Neural crest cell (in vitro differentiated cells): ENCODE measurements at regions not wholly inside any gene's neighbourhood (a gene's known extent, or its start where the extent isn't known, plus 50 kb on each side); places are given as distances from the start of the nearest gene placed in this dataset.

Experiments
- DNase-seq: peaks from one replicate; pipeline ENCODE4 v3.0.0; 2021; ENCODE audit warnings: low read depth, mixed read lengths, low spot score
- H3K27ac Mint-ChIP-seq: one replicate; pipeline ENCODE4 v1.8.0; 2021; ENCODE audit warnings: mild to moderate bottlenecking, mixed read lengths; ENCODE audit not compliant: unreplicated experiment
- H3K27me3 Mint-ChIP-seq: 2 replicates; pipeline ENCODE4 v1.8.0; 2021; ENCODE audit warnings: low read depth, mild to moderate bottlenecking, mixed read lengths
- H3K36me3 Mint-ChIP-seq: 2 replicates; pipeline ENCODE4 v1.8.0; 2021; ENCODE audit warnings: low read depth, mild to moderate bottlenecking, mixed read lengths
- H3K4me1 Mint-ChIP-seq: 2 replicates; pipeline ENCODE4 v1.8.0; 2021; ENCODE audit warnings: mixed read lengths
- H3K4me3 Mint-ChIP-seq: one replicate; pipeline ENCODE4 v1.8.0; 2021; ENCODE audit warnings: mild to moderate bottlenecking, mixed read lengths
- H3K9me3 Mint-ChIP-seq: 2 replicates; pipeline ENCODE4 v1.8.0; 2021; ENCODE audit warnings: mixed read lengths
- TF ChIP-seq, protein P1 (sequence below): fragments of 200-600 bp; sonication (generic); conservative IDR thresholded peaks from 2 replicates; pipeline ENCODE4 v1.5.0; 2021; ENCODE audit warnings: antibody characterized with exemption, mild to moderate bottlenecking

DNA sequence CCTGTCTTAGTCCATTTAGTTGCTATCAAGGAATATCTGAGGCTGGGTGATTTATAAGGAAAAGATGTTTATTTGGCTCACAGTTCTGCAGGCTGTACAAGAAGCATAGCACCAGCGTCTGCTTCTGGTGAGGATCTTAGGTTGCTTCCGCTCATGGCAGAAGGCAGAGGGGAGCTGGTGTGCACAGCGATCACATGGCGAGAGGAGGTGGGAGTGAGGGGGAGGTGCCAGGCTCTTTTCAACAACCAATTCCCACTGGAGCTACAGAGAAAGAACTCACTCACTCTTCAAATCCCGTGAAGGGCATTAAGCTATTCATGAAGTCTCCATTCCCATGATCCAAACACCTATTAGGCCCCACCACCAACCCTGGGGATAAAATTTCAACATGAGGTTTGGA, 371.6 kb downstream of the SH2D4B start:
- H3K36me3 Mint-ChIP-seq: no peaks in the 10 kb centered on the region
- no peak for DNase-seq
- peaks cover 9% of the 10 kb centered on the region for H3K4me1 Mint-ChIP-seq
- peak overlapping the region; percentile 81 for H3K27ac Mint-ChIP-seq
- no peaks in the 10 kb centered on the region for H3K9me3 Mint-ChIP-seq
- no peak overlapping the region for H3K4me3 Mint-ChIP-seq
- peaks cover 2% of the 10 kb centered on the region for H3K27me3 Mint-ChIP-seq
- TF ChIP-seq, protein P1, sequence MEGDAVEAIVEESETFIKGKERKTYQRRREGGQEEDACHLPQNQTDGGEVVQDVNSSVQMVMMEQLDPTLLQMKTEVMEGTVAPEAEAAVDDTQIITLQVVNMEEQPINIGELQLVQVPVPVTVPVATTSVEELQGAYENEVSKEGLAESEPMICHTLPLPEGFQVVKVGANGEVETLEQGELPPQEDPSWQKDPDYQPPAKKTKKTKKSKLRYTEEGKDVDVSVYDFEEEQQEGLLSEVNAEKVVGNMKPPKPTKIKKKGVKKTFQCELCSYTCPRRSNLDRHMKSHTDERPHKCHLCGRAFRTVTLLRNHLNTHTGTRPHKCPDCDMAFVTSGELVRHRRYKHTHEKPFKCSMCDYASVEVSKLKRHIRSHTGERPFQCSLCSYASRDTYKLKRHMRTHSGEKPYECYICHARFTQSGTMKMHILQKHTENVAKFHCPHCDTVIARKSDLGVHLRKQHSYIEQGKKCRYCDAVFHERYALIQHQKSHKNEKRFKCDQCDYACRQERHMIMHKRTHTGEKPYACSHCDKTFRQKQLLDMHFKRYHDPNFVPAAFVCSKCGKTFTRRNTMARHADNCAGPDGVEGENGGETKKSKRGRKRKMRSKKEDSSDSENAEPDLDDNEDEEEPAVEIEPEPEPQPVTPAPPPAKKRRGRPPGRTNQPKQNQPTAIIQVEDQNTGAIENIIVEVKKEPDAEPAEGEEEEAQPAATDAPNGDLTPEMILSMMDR: no peak

DNA sequence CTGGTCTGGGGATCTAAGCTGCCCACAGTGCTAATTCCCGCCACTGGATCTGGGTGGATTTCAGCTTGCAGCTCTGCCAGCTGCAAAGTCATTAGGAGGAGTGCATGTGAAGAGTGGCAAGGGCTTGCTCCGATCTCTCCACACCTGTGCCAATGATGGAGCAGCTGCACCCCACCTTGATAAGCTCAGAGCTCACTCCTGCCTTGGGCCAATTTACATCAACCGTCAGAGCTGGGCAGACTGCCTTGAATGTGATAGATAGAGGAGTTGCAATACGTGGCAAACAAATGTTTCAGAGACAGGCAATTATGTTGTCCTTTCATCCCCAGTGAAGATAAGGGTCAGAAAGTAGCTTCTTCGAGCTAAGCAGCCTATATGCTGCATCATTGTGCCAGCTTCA, 379.9 kb downstream of the SH2D4B start:
- no peak overlapping the region for H3K4me3 Mint-ChIP-seq
- peaks cover 3% of the 10 kb centered on the region for H3K27me3 Mint-ChIP-seq
- DNase-seq: no peak
- TF ChIP-seq, protein P1: no peak
- H3K9me3 Mint-ChIP-seq: no peaks in the 10 kb centered on the region
- no peak overlapping the region for H3K27ac Mint-ChIP-seq
- H3K4me1 Mint-ChIP-seq: peaks cover 4% of the 10 kb centered on the region
- H3K36me3 Mint-ChIP-seq: no peaks in the 10 kb centered on the region

DNA sequence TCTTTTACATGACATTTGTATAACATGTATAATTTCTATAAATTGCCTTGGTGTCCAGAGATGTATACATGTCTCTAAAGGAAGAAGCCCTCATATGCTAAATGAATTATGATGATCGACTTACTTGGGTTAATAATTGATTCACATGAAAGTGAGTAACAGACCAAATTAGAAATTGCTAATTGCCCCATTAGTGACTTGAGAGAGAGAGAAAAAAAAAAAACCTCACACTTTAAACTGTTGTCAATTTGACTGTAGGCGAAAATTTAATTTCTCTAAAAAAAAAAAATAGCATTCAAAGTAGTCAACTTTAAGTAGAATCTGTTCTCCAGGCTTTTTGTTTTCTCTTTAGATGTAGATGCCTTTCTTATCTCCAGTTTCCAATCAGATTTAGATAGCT, 383.3 kb downstream of the SH2D4B start:
- H3K9me3 Mint-ChIP-seq: no peaks in the 10 kb centered on the region
- no peaks in the 10 kb centered on the region for H3K36me3 Mint-ChIP-seq
- peaks cover 3% of the 10 kb centered on the region for H3K27me3 Mint-ChIP-seq
- H3K27ac Mint-ChIP-seq: no peak overlapping the region
- TF ChIP-seq, protein P1: no peak
- DNase-seq: no peak
- H3K4me3 Mint-ChIP-seq: no peak overlapping the region
- peaks cover 4% of the 10 kb centered on the region for H3K4me1 Mint-ChIP-seq

DNA sequence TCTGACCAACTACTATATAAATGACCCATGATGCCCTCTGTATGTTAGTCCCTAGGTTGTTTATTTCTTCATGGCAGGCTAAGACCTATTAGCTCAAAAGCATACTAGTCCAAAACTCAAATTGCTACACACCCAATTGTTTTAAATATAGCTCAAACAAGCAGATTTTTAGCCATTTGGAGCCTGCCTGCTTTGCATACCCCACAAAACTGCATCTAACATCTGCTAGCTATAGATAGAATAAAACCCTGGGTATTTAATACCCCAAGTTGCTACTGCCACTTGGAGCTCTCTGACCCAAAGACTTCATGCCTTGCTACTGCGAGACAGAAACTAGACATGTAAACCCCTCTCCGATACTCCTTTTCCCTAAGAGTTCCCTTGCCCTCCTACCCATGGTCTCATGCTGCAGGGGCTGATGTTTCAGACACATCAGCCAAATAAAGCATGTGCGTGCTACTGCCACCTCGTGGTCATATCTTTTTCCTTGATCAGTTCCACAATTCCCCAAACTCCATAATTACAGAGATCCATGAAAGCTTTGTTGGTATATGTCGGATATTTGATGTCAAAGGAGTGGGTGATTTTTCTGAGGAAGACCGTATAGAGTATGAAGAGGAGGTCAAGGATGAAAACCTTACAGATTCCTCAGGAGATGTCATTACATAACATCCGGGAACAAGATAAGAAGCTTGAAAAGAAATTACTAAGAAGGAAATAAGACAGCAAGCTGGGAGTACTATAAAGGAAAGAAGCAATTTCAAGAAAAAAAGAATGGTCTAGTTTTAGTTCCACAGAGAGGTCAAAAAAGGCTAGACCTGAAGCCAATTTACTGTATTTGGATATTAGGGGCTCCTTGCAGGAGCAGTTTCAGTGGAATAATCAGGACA, 386.6 kb downstream of the SH2D4B start:
- no peaks in the 10 kb centered on the region for H3K27me3 Mint-ChIP-seq
- peaks cover 4% of the 10 kb centered on the region for H3K9me3 Mint-ChIP-seq
- peak; percentile 73 for DNase-seq
- no peak overlapping the region for H3K4me3 Mint-ChIP-seq
- peaks cover 4% of the 10 kb centered on the region for H3K4me1 Mint-ChIP-seq
- TF ChIP-seq, protein P1: peak; percentile 88
- H3K27ac Mint-ChIP-seq: no peak overlapping the region
- peaks cover 3% of the 10 kb centered on the region for H3K36me3 Mint-ChIP-seq

DNA sequence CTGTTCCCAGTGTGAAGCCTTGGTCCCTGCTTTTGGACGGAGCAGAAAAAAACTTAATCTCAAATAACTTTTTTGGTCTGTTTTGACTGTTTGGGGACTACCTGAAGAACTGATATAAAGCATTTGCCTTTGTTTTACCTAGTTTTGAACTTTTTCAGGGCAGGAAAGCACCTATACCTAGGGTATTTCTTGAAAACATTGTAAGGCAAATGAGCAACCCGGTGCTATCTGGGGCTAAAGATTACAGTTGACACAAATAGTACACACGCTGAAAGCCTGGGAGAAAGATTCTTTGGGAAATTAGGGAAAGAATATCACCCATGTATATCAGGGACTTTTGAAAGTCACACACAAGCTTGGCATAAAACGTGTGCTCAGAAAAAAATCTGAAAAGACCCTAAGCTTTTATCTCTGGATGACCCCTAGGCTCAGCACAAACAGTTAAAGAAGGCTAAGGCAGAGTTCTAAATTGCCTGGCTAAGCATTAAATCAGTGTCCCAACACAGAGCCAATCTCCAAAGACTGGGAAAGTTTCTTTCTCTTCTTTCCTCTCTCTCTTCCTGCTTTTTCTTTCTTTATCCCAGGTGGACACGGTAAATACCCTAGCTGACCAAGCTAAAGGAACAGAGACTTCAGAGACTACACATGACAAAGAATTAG, 389.8 kb downstream of the SH2D4B start:
- DNase-seq: no peak
- peaks cover 3% of the 10 kb centered on the region for H3K36me3 Mint-ChIP-seq
- TF ChIP-seq, protein P1: no peak
- no peak overlapping the region for H3K27ac Mint-ChIP-seq
- no peaks in the 10 kb centered on the region for H3K4me1 Mint-ChIP-seq
- H3K9me3 Mint-ChIP-seq: peaks cover 6% of the 10 kb centered on the region
- no peaks in the 10 kb centered on the region for H3K27me3 Mint-ChIP-seq
- H3K4me3 Mint-ChIP-seq: no peak overlapping the region
